ENCODE measurements at regions not wholly inside any gene's neighbourhood (a gene's known extent, or its start where the extent isn't known, plus 50 kb on each side); places are given as distances from the start of the nearest gene placed in this dataset.
"Not testable (repeated sequence)": the region's sequence is repeated elsewhere in the genome, so short reads cannot be mapped to it uniquely, and the experiment has no call there.

DNA sequence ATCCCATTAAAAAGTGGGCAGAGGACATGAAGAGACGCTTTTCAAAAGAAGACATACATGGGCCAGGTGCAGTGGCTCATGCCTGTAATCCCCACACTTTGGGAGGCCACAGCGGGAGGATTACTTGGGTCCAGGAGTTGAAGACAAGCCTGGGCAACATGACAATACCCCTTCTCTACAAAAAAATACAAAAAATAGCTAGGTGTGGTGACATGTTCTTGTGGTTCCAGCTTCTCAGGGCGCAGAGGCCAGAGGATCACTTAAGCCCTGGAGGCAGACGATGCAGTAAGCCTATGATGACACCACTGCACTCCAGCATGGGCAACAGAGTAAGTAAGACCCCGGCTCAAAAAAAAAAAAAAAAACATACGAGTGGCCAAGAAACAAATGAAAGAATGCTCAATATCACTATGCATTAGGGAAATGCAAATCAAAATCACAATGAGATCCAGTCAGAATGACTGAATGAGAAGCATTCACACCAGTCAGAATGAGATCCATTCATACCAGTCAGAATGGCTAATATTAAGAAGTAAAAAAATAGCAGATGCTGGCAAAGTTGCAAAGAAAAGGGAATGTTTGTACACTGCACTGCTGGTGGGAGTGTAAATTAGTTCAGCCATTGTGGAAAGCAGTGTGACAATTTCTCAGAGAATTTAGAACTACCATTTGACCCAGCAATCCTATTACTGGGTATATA lies 550.2 kb upstream of the SLC39A10 start:
- TF ChIP-seq, protein P1, sequence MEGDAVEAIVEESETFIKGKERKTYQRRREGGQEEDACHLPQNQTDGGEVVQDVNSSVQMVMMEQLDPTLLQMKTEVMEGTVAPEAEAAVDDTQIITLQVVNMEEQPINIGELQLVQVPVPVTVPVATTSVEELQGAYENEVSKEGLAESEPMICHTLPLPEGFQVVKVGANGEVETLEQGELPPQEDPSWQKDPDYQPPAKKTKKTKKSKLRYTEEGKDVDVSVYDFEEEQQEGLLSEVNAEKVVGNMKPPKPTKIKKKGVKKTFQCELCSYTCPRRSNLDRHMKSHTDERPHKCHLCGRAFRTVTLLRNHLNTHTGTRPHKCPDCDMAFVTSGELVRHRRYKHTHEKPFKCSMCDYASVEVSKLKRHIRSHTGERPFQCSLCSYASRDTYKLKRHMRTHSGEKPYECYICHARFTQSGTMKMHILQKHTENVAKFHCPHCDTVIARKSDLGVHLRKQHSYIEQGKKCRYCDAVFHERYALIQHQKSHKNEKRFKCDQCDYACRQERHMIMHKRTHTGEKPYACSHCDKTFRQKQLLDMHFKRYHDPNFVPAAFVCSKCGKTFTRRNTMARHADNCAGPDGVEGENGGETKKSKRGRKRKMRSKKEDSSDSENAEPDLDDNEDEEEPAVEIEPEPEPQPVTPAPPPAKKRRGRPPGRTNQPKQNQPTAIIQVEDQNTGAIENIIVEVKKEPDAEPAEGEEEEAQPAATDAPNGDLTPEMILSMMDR (IDR thresholded peaks at IDR 0.05): no peak
- no peak for TF ChIP-seq POLR2A (IDR thresholded peaks at IDR 0.05)
- WGBS, 2 donors: 85 to 91% methylated on average over 6 of the region's 6 CpGs
- intact Hi-C loops (cut with DNase I; ENCODE audit: low total_unique reads): no loop called here
- H3K4me3 ChIP-seq (ENCODE audit: low read depth, poor library complexity, severe bottlenecking): no peak overlapping the region
- DNase-seq (ENCODE audit: low spot score in 2 of 2): no peak

DNA sequence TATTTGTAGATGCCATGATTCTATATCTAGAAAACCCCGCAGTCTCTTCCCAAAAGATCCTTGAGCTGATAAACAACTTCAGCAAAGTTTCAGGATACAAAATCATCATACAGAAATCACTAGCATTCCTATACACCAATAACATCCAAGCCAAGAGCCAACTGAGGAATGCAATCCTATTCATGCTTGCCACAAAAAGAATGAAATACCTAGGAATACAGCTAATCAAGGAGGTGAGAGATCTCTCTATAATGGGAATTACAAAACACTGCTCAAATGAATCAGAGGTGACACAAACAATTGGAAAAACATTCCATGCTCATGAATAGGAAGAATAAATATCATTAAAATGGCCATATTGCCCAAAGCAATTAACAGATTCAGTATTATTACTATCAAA lies 551.4 kb upstream of the SLC39A10 start:
- H3K4me3 ChIP-seq (ENCODE audit: low read depth, poor library complexity, severe bottlenecking): no peak overlapping the region
- no peak for DNase-seq (ENCODE audit: low spot score in 2 of 2)
- TF ChIP-seq, protein P1 (IDR thresholded peaks at IDR 0.05): no peak
- TF ChIP-seq POLR2A (IDR thresholded peaks at IDR 0.05): no peak
- 76 to 79% methylated on average over 1 of the region's 1 CpG for WGBS, 2 donors
- intact Hi-C loops (cut with DNase I; ENCODE audit: low total_unique reads): no loop called here

DNA sequence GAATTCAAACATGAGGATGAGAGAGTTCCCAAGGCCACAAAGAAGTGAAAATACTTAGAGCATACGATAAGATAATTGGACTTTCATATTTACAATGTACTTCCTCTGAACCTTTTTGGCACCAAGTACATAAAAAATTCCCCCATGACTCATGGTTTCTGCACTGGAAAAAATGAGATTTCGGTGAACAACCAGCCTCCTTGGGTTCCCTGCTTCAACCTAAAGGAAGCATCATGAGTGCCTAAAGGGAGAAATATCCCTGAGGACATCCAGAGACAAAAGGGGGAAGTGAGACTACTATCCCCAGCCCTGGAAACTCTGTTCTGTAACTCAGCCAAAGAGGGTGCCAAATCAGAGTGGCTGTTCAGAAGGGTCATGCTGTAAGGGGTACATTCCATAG lies 562.7 kb upstream of the SLC39A10 start:
- TF ChIP-seq POLR2A (IDR thresholded peaks at IDR 0.05): no peak
- TF ChIP-seq, protein P1 (IDR thresholded peaks at IDR 0.05): no peak
- DNase-seq (ENCODE audit: low spot score in 2 of 2): no peak
- WGBS, 2 donors: 43 to 47% methylated on average over 2 of the region's 2 CpGs
- H3K4me3 ChIP-seq (ENCODE audit: low read depth, poor library complexity, severe bottlenecking): no peak overlapping the region
- intact Hi-C loops (cut with DNase I; ENCODE audit: low total_unique reads): no loop called here

GRCh38 chr2:195092341-195092740 lies 564.7 kb upstream of the SLC39A10 start:
- H3K4me3 ChIP-seq (ENCODE audit: low read depth, poor library complexity, severe bottlenecking): no peak overlapping the region
- intact Hi-C loops (cut with DNase I; ENCODE audit: low total_unique reads): no loop called here
- TF ChIP-seq POLR2A (IDR thresholded peaks at IDR 0.05): no peak
- TF ChIP-seq, protein P1 (IDR thresholded peaks at IDR 0.05): no peak
- DNase-seq (ENCODE audit: low spot score in 2 of 2): no peak

- intact Hi-C loops (cut with DNase I; ENCODE audit: low total_unique reads); DNase-seq (ENCODE audit: low spot score in 2 of 2); H3K4me3 ChIP-seq (ENCODE audit: low read depth, poor library complexity, severe bottlenecking): not testable (repeated sequence)
- 64 to 69% methylated on average over 7 of the region's 13 CpGs for WGBS, 2 donors
Measured at GRCh38 chr2:195072806-195073205, 584.2 kb upstream of the SLC39A10 start.

DNA sequence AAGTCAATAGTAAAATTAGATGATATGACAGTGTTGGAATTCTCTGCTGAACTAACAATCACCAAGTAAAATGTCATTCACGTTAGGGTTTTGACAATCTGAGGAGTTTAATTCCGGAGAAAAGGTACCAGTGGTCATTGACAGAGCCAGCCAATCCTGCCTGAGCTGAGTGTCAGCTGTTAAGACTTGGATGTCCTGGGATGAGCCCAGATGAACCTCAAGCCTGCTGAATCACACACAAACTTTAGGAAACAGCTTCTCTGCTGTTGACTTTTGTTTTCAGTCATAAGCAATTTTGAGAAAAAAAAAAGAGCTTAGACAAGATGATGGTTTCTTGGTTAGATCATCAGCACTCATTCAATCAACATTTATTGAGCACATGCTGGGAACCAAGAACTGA lies 600.0 kb upstream of the SLC39A10 start:
- intact Hi-C loops (cut with DNase I; ENCODE audit: low total_unique reads): no loop called here
- H3K4me3 ChIP-seq (ENCODE audit: low read depth, poor library complexity, severe bottlenecking): no peak overlapping the region
- no peak for DNase-seq (ENCODE audit: low spot score in 2 of 2)
- TF ChIP-seq POLR2A (IDR thresholded peaks at IDR 0.05): no peak
- TF ChIP-seq, protein P1 (IDR thresholded peaks at IDR 0.05): no peak
- 71 to 74% methylated on average over 2 of the region's 2 CpGs for WGBS, 2 donors

Data from lower leg skin (tissue), 4 donors.